ENCODE measurements at regions not wholly inside any gene's neighbourhood (a gene's known extent, or its start where the extent isn't known, plus 50 kb on each side); places are given as distances from the start of the nearest gene placed in this dataset.
"Not testable (repeated sequence)": the region's sequence is repeated elsewhere in the genome, so short reads cannot be mapped to it uniquely, and the experiment has no call there.

DNA sequence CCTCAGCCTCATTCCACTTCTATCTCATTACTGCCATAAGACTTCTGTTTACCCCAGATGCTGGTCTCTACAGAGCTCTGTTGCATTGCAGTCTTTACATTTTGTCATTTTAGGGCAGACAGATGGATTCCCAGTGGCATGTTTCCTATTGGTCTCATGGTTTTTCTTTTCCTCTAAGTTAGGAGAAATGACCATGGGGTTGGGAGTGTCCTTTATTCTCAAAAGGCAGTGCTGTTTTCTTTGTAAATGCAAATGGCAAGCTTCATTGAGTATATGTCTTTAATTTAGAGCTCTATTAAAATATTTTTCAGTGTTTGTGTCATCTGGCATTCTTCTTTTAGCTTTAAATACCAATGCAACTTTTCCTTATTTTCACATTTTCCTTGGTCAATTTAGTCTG is 57.0 kb downstream of the MSTN start:
- Histone ChIP-seq H2BK120ac (ENCODE audit: insufficient read depth, low read length, poor library complexity) (no peak overlapping the region), H3K4me1 (ENCODE audit: control insufficient read depth in 1 of 2, insufficient read depth in 2 of 2, low read length in 2 of 2) (no peaks in the 10 kb centered on the region), H3K36me3 (ENCODE audit: control insufficient read depth in 1 of 2, insufficient read depth in 2 of 2, low read length in 2 of 2) (no peaks in the 10 kb centered on the region), H2BK12ac (ENCODE audit: low read length) (no peak overlapping the region), H2BK5ac (ENCODE audit: low read depth, low read length, poor library complexity) (no peak overlapping the region), H3K27ac (ENCODE audit: low read depth, low read length) (no peak overlapping the region), H3K23ac (ENCODE audit: low read length) (no peak overlapping the region), H2AFZ (ENCODE audit: insufficient read depth, low read length, poor library complexity) (no peak overlapping the region), H3K27me3 (ENCODE audit: insufficient read depth, low read length) (no peaks in the 10 kb centered on the region), H3K18ac (ENCODE audit: low read length) (no peak overlapping the region), H4K8ac (ENCODE audit: low read depth, low read length) (no peak overlapping the region), H3K79me2 (ENCODE audit: control insufficient read depth, insufficient read depth, low read length, poor library complexity) (no peaks in the 10 kb centered on the region), H2AK5ac (ENCODE audit: low read length) (no peak overlapping the region), H4K12ac (ENCODE audit: low read depth, low read length) (no peak overlapping the region), H3K4ac (ENCODE audit: low read depth, low read length) (no peak overlapping the region), H4K91ac (ENCODE audit: low read depth, low read length) (no peak overlapping the region), H3K14ac (ENCODE audit: low read length) (no peak overlapping the region), H3K9ac (ENCODE audit: low read length) (no peak overlapping the region), H3K4me3 (ENCODE audit: low read depth, low read length) (no peak overlapping the region), H3K79me1 (ENCODE audit: low read length) (no peaks in the 10 kb centered on the region), H3K9me3 (ENCODE audit: insufficient read depth, low read depth, low read length) (no peaks in the 10 kb centered on the region), H3K4me2 (ENCODE audit: low read length) (no peak overlapping the region)
- no peak for DNase-seq

GRCh38 chr2:189999661-190000060 is 62.9 kb downstream of the MSTN start:
- H4K8ac ChIP-seq (ENCODE audit: low read depth, low read length) = no peak overlapping the region
- H3K4me2 ChIP-seq (ENCODE audit: low read length) = no peak overlapping the region
- H2BK12ac ChIP-seq (ENCODE audit: low read length) = no peak overlapping the region
- no peak overlapping the region for H3K9ac ChIP-seq (ENCODE audit: low read length)
- no peaks in the 10 kb centered on the region for H3K36me3 ChIP-seq (ENCODE audit: control insufficient read depth in 1 of 2, insufficient read depth in 2 of 2, low read length in 2 of 2)
- H4K12ac ChIP-seq (ENCODE audit: low read depth, low read length) = no peak overlapping the region
- no peak for DNase-seq
- no peak overlapping the region for H3K23ac ChIP-seq (ENCODE audit: low read length)
- no peak overlapping the region for H3K4me3 ChIP-seq (ENCODE audit: low read depth, low read length)
- no peak overlapping the region for H2AK5ac ChIP-seq (ENCODE audit: low read length)
- H3K4me1 ChIP-seq (ENCODE audit: control insufficient read depth in 1 of 2, insufficient read depth in 2 of 2, low read length in 2 of 2) = no peaks in the 10 kb centered on the region
- no peak overlapping the region for H2BK5ac ChIP-seq (ENCODE audit: low read depth, low read length, poor library complexity)
- no peaks in the 10 kb centered on the region for H3K79me2 ChIP-seq (ENCODE audit: control insufficient read depth, insufficient read depth, low read length, poor library complexity)
- no peak overlapping the region for H3K14ac ChIP-seq (ENCODE audit: low read length)
- no peak overlapping the region for H4K91ac ChIP-seq (ENCODE audit: low read depth, low read length)
- H2BK120ac ChIP-seq (ENCODE audit: insufficient read depth, low read length, poor library complexity) = no peak overlapping the region
- no peaks in the 10 kb centered on the region for H3K79me1 ChIP-seq (ENCODE audit: low read length)
- H3K9me3 ChIP-seq (ENCODE audit: insufficient read depth, low read depth, low read length) = peaks cover 4% of the 10 kb centered on the region
- no peak overlapping the region for H3K27ac ChIP-seq (ENCODE audit: low read depth, low read length)
- H2AFZ ChIP-seq (ENCODE audit: insufficient read depth, low read length, poor library complexity) = no peak overlapping the region
- no peaks in the 10 kb centered on the region for H3K27me3 ChIP-seq (ENCODE audit: insufficient read depth, low read length)
- H3K18ac ChIP-seq (ENCODE audit: low read length) = no peak overlapping the region
- WGBS (ENCODE audit: extremely low coverage, insufficient coverage, insufficient read length) = no CpG with 5 or more reads among the region's 7 CpGs
- H3K4ac ChIP-seq (ENCODE audit: low read depth, low read length) = no peak overlapping the region

- H3K4me2 ChIP-seq (ENCODE audit: low read length); H2AK5ac ChIP-seq (ENCODE audit: low read length); H2BK120ac ChIP-seq (ENCODE audit: insufficient read depth, low read length, poor library complexity); H4K91ac ChIP-seq (ENCODE audit: low read depth, low read length); H2BK12ac ChIP-seq (ENCODE audit: low read length); H2BK5ac ChIP-seq (ENCODE audit: low read depth, low read length, poor library complexity); H3K14ac ChIP-seq (ENCODE audit: low read length); H2AFZ ChIP-seq (ENCODE audit: insufficient read depth, low read length, poor library complexity); H3K9ac ChIP-seq (ENCODE audit: low read length); H4K8ac ChIP-seq (ENCODE audit: low read depth, low read length); H3K4me3 ChIP-seq (ENCODE audit: low read depth, low read length); H3K36me3 ChIP-seq (ENCODE audit: control insufficient read depth in 1 of 2, insufficient read depth in 2 of 2, low read length in 2 of 2); H3K27ac ChIP-seq (ENCODE audit: low read depth, low read length); H3K27me3 ChIP-seq (ENCODE audit: insufficient read depth, low read length); H3K79me2 ChIP-seq (ENCODE audit: control insufficient read depth, insufficient read depth, low read length, poor library complexity); H3K4me1 ChIP-seq (ENCODE audit: control insufficient read depth in 1 of 2, insufficient read depth in 2 of 2, low read length in 2 of 2); H4K12ac ChIP-seq (ENCODE audit: low read depth, low read length); H3K79me1 ChIP-seq (ENCODE audit: low read length); DNase-seq; H3K18ac ChIP-seq (ENCODE audit: low read length); H3K23ac ChIP-seq (ENCODE audit: low read length); H3K4ac ChIP-seq (ENCODE audit: low read depth, low read length); H3K9me3 ChIP-seq (ENCODE audit: insufficient read depth, low read depth, low read length): not testable (repeated sequence)
- WGBS (ENCODE audit: extremely low coverage, insufficient coverage, insufficient read length) = no CpG with 5 or more reads among the region's 2 CpGs
Measured at GRCh38 chr2:189998665-189999064, 63.9 kb downstream of the MSTN start.

DNA sequence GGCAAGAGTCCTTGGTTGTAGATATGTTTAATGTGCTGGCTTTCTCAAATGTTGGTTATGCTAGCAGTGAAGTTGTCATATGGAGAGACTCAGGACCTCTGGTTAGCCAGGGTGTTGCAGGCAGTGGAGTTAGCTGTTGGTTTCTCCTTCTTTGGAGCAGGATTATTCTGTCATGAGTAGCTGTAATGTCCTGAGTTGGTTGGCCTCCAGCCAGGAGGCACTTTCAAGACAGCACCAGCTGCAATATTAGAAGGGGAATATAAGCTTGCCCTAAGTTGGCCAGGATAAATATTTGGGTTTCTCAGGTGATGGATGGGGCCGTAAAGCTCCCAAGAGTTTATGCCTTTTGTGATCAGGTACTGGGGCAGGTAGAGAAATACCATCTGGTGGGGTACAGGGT is 65.5 kb downstream of the MSTN start:
- H3K27me3 ChIP-seq (ENCODE audit: insufficient read depth, low read length) = no peaks in the 10 kb centered on the region
- no peak overlapping the region for H2AK5ac ChIP-seq (ENCODE audit: low read length)
- no peaks in the 10 kb centered on the region for H3K36me3 ChIP-seq (ENCODE audit: control insufficient read depth in 1 of 2, insufficient read depth in 2 of 2, low read length in 2 of 2)
- H3K4me1 ChIP-seq (ENCODE audit: control insufficient read depth in 1 of 2, insufficient read depth in 2 of 2, low read length in 2 of 2) = no peaks in the 10 kb centered on the region
- peaks cover 4% of the 10 kb centered on the region for H3K9me3 ChIP-seq (ENCODE audit: insufficient read depth, low read depth, low read length)
- H3K4me2 ChIP-seq (ENCODE audit: low read length) = no peak overlapping the region
- H4K91ac ChIP-seq (ENCODE audit: low read depth, low read length) = no peak overlapping the region
- H3K9ac ChIP-seq (ENCODE audit: low read length) = no peak overlapping the region
- H2AFZ ChIP-seq (ENCODE audit: insufficient read depth, low read length, poor library complexity) = no peak overlapping the region
- H3K14ac ChIP-seq (ENCODE audit: low read length) = no peak overlapping the region
- no peak overlapping the region for H2BK5ac ChIP-seq (ENCODE audit: low read depth, low read length, poor library complexity)
- no peak overlapping the region for H4K12ac ChIP-seq (ENCODE audit: low read depth, low read length)
- H2BK120ac ChIP-seq (ENCODE audit: insufficient read depth, low read length, poor library complexity) = no peak overlapping the region
- H4K8ac ChIP-seq (ENCODE audit: low read depth, low read length) = no peak overlapping the region
- H3K79me1 ChIP-seq (ENCODE audit: low read length) = no peaks in the 10 kb centered on the region
- no CpG with 5 or more reads among the region's 1 CpG for WGBS (ENCODE audit: extremely low coverage, insufficient coverage, insufficient read length)
- H3K27ac ChIP-seq (ENCODE audit: low read depth, low read length) = no peak overlapping the region
- no peak overlapping the region for H3K4ac ChIP-seq (ENCODE audit: low read depth, low read length)
- no peak overlapping the region for H3K18ac ChIP-seq (ENCODE audit: low read length)
- H2BK12ac ChIP-seq (ENCODE audit: low read length) = no peak overlapping the region
- DNase-seq = no peak
- no peak overlapping the region for H3K23ac ChIP-seq (ENCODE audit: low read length)
- no peak overlapping the region for H3K4me3 ChIP-seq (ENCODE audit: low read depth, low read length)
- H3K79me2 ChIP-seq (ENCODE audit: control insufficient read depth, insufficient read depth, low read length, poor library complexity) = no peaks in the 10 kb centered on the region

GRCh38 chr2:189995679-189996078 is 66.8 kb downstream of the MSTN start:
- Histone ChIP-seq H2BK120ac (ENCODE audit: insufficient read depth, low read length, poor library complexity) (no peak overlapping the region), H2AFZ (ENCODE audit: insufficient read depth, low read length, poor library complexity) (no peak overlapping the region), H3K27ac (ENCODE audit: low read depth, low read length) (no peak overlapping the region), H3K4me1 (ENCODE audit: control insufficient read depth in 1 of 2, insufficient read depth in 2 of 2, low read length in 2 of 2) (no peaks in the 10 kb centered on the region), H4K12ac (ENCODE audit: low read depth, low read length) (no peak overlapping the region), H3K27me3 (ENCODE audit: insufficient read depth, low read length) (no peaks in the 10 kb centered on the region), H3K79me1 (ENCODE audit: low read length) (no peaks in the 10 kb centered on the region), H3K79me2 (ENCODE audit: control insufficient read depth, insufficient read depth, low read length, poor library complexity) (no peaks in the 10 kb centered on the region), H3K4me2 (ENCODE audit: low read length) (no peak overlapping the region), H2BK12ac (ENCODE audit: low read length) (no peak overlapping the region), H3K9me3 (ENCODE audit: insufficient read depth, low read depth, low read length) (peaks cover 4% of the 10 kb centered on the region), H4K91ac (ENCODE audit: low read depth, low read length) (no peak overlapping the region), H2BK5ac (ENCODE audit: low read depth, low read length, poor library complexity) (no peak overlapping the region), H3K4ac (ENCODE audit: low read depth, low read length) (no peak overlapping the region), H2AK5ac (ENCODE audit: low read length) (no peak overlapping the region), H3K18ac (ENCODE audit: low read length) (no peak overlapping the region), H3K23ac (ENCODE audit: low read length) (no peak overlapping the region), H3K4me3 (ENCODE audit: low read depth, low read length) (no peak overlapping the region), H3K14ac (ENCODE audit: low read length) (no peak overlapping the region), H3K9ac (ENCODE audit: low read length) (no peak overlapping the region), H4K8ac (ENCODE audit: low read depth, low read length) (no peak overlapping the region), H3K36me3 (ENCODE audit: control insufficient read depth in 1 of 2, insufficient read depth in 2 of 2, low read length in 2 of 2) (no peaks in the 10 kb centered on the region)
- DNase-seq = no peak
- WGBS (ENCODE audit: extremely low coverage, insufficient coverage, insufficient read length) = no CpG with 5 or more reads among the region's 2 CpGs

Data from trophoblast cell (in vitro differentiated cells and primary cell).